ENCODE measurements at regions not wholly inside any gene's neighbourhood (a gene's known extent, or its start where the extent isn't known, plus 50 kb on each side); places are given as distances from the start of the nearest gene placed in this dataset.
"Not testable (repeated sequence)": the region's sequence is repeated elsewhere in the genome, so short reads cannot be mapped to it uniquely, and the experiment has no call there.

DNA sequence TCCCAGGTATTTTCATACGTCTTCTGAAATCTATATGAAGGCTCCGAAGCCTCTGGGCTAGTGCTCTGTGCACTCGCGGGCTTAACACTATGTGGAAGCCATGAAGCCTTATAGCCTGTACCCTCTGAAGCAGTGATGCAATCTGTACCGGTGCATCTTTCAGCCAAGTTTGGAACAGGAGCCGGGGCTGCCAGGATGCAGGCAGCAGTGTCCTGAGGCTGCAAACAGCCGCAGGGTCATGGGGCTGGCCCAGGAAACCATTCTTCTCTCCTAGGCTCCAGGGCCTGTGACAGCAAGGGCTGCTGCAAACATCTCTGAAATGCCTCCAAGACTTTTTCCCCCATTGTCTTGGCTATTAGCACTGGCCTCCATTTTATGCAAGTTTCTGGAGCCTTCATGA lies 279.6 kb downstream of the POTED start:
- H3K27ac ChIP-seq; H3K4me1 ChIP-seq; H3K36me3 ChIP-seq; H3K9me3 ChIP-seq; intact Hi-C loops (cut with DNase I; ENCODE audit: low total_unique reads); H3K27me3 ChIP-seq; H3K4me3 ChIP-seq; DNase-seq (ENCODE audit: low spot score in 2 of 2): not testable (repeated sequence)

DNA sequence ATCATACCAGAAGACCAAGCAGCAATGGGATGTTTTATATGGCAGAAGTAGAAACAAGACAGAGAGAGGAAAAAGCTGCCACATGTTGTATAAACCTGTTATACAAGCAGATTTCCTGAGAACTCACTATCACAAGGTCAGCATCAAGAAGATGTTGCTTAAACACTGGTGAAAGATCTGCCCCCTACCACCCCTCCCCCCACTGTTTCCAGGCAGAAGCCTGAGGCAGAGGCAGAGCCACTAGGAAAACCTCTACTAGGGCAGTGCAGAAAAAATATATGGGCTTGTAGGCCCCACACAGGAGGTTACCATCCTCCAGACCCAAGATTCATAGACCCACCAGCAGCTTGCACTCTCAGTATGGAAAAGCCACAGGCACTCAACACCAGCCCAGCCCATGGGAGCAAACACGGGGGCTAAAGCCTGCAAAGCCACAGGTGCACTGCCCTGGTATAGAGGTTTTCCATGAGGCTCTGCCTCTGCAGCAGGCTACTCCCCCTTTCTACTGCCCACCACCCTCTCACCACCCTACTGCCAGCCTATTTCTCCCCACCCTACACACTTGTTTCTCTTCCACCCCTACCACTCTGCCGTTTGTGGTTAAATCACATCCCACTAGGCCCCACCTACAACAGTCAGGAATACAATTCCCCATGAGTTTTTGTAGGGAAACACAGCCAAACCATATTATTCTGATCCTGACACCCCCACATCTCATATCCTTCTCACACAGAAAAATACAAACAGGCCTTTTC lies 274.2 kb downstream of the POTED start:
- peak overlapping the region in 1 of 2 donors; percentile 81 for H3K27ac ChIP-seq
- H3K9me3 ChIP-seq; H3K36me3 ChIP-seq; intact Hi-C loops (cut with DNase I; ENCODE audit: low total_unique reads); H3K4me3 ChIP-seq; DNase-seq (ENCODE audit: low spot score in 2 of 2); H3K27me3 ChIP-seq; H3K4me1 ChIP-seq: not testable (repeated sequence)

DNA sequence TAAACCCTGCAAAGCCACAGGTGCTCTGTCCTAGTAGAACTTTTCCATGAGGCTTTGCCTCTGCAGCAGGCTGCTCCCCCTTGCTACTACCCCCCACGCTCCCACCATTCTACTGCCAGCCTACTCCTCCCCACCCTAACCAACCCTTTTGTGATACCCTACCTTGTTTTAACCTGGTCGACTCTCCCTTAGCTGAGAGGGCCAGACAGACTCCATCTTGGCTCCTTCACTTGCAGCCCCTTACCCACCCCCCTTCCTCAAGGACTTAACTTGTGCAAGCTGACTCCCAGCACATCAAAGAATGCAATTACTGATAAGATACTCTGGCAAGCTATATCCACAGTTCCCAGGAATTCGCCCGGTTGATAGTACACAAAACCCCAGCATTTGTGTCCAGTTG lies 267.9 kb downstream of the POTED start:
- H3K4me3 ChIP-seq, H3K9me3 ChIP-seq: not testable (repeated sequence)
- intact Hi-C loops (cut with DNase I; ENCODE audit: low total_unique reads), result loop anchor here (5.0 kb wide), 1 partner anchor 340 kb away; the partner anchor contains the start of gene RBM11

DNA sequence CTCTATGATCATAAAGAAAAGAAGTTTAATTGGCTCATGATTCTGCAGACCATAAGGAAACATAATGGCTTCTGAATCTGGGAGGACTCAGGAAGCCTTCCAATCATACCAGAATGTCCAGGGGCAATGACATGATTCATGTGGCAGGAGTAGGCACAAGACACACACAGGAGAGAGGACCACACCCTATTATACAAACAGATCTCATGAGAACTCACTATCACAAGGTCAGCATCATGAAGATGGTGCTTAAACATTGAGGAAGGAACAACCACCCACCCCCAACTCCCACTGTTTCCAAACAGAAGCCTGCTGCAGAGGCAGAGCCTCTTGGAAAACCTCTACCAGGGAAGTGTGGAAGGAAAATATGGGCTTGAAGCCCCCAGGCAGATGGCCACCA lies 267.4 kb downstream of the POTED start:
- intact Hi-C loops (cut with DNase I; ENCODE audit: low total_unique reads), result loop anchor here (5.0 kb wide), 1 partner anchor 340 kb away; the partner anchor contains the start of gene RBM11

More for the DNA sequence above, 267.9 kb downstream of the POTED start:
- not testable (repeated sequence) for H3K36me3 ChIP-seq; H3K27ac ChIP-seq; H3K27me3 ChIP-seq; DNase-seq (ENCODE audit: low spot score in 2 of 2); H3K4me1 ChIP-seq

DNA sequence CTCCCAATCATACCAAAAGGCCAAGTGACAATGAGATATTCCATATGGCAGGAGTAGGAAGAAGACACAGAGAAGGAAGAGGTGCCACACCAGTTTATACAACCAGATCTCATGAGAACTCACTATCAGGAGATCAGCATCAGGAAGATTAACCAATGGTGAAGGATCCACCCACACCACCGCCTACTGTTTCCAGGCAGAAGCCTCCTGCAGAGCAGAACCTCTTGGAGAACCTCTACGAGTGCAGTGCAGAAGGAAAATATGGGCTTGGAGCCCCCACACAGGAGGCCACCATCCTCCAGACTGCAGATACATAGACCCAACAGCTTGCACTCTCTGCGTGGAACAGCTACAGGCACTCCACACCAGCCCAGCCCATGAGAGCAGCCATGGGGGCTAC lies 264.4 kb downstream of the POTED start:
- H3K36me3 ChIP-seq; H3K4me3 ChIP-seq; H3K27ac ChIP-seq; H3K4me1 ChIP-seq; intact Hi-C loops (cut with DNase I; ENCODE audit: low total_unique reads); H3K27me3 ChIP-seq; DNase-seq (ENCODE audit: low spot score in 2 of 2); H3K9me3 ChIP-seq: not testable (repeated sequence)

More for the DNA sequence above, 267.4 kb downstream of the POTED start:
- H3K4me1 ChIP-seq; H3K36me3 ChIP-seq; DNase-seq (ENCODE audit: low spot score in 2 of 2); H3K27me3 ChIP-seq; H3K9me3 ChIP-seq; H3K27ac ChIP-seq; H3K4me3 ChIP-seq: not testable (repeated sequence)

DNA sequence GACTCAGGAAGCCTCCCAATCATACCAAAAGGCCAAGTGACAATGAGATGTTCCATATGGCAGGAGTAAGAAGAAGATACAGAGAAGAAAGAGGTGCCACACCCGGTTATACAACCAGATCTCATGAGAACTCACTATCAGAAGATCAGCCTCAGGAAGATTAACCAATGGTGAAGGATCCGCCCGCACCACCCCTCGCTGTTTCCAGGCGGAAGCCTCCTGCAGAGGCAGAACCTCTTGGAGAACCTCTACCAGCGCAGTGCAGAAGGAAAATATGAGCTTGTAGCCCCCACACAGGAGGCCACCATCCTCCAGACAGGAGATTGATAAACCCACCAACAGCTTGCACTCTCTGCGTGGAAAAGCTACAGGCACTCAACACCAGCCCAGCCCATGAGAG lies 245.1 kb downstream of the POTED start:
- Histone ChIP-seq H3K4me1 (no peaks in the 10 kb centered on the region), H3K27me3 (no peaks in the 10 kb centered on the region), H3K9me3 (no peaks in the 10 kb centered on the region), H3K27ac (no peak overlapping the region), H3K4me3 (no peak overlapping the region), H3K36me3 (no peaks in the 10 kb centered on the region)
- no peak for DNase-seq (ENCODE audit: low spot score in 2 of 2)
- intact Hi-C loops (cut with DNase I; ENCODE audit: low total_unique reads), result no loop called here
- no peak for TF ChIP-seq POLR2AphosphoS5 (IDR thresholded peaks at IDR 0.05)
- no peak for TF ChIP-seq POLR2A (IDR thresholded peaks at IDR 0.05)
- TF ChIP-seq, protein P1, sequence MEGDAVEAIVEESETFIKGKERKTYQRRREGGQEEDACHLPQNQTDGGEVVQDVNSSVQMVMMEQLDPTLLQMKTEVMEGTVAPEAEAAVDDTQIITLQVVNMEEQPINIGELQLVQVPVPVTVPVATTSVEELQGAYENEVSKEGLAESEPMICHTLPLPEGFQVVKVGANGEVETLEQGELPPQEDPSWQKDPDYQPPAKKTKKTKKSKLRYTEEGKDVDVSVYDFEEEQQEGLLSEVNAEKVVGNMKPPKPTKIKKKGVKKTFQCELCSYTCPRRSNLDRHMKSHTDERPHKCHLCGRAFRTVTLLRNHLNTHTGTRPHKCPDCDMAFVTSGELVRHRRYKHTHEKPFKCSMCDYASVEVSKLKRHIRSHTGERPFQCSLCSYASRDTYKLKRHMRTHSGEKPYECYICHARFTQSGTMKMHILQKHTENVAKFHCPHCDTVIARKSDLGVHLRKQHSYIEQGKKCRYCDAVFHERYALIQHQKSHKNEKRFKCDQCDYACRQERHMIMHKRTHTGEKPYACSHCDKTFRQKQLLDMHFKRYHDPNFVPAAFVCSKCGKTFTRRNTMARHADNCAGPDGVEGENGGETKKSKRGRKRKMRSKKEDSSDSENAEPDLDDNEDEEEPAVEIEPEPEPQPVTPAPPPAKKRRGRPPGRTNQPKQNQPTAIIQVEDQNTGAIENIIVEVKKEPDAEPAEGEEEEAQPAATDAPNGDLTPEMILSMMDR (IDR thresholded peaks at IDR 0.05), result no peak

DNA sequence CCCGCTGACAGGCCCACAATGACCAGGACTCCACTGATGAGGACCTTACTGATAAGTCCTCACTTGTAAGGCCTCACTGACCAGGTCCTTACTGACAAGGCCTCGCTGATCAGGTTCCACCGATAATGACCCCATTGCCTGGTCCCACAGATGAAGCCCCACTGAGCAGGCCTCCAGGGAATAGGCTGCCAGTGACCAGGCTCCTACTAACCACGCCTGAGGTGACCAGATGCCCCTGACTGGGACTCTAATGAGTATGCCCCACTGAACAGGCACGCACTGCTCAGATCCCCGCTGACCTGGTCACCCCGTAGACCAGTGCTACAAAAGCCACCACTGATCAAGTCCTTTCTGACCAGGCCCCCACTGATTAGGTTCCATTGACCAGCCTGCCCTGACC lies 241.2 kb downstream of the POTED start:
- H3K9me3 ChIP-seq; H3K36me3 ChIP-seq; H3K27me3 ChIP-seq; H3K27ac ChIP-seq; intact Hi-C loops (cut with DNase I; ENCODE audit: low total_unique reads); H3K4me3 ChIP-seq; H3K4me1 ChIP-seq; DNase-seq (ENCODE audit: low spot score in 2 of 2): not testable (repeated sequence)

DNA sequence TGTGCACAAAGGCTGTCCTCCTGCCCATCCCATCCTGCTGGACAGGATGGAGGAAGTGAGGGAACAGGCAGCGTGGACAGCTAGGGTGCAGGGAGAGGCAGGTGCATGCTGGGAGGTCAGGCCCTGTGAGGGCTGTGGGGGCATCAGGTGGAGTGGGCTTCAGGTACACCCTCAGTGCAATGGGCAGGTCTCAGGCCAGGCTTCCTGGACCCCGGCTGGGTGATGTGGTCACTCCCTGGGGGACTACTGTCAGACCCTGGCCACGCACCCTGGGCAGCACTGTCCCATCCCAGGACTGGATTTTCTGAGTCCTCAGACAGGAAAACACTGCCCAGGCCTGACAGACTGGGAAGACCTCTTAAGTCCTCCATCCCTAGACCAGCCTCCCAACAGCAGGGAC lies 239.9 kb downstream of the POTED start:
- DNase-seq (ENCODE audit: low spot score in 2 of 2); H3K4me1 ChIP-seq; H3K36me3 ChIP-seq; H3K27me3 ChIP-seq; intact Hi-C loops (cut with DNase I; ENCODE audit: low total_unique reads); H3K27ac ChIP-seq; H3K4me3 ChIP-seq; H3K9me3 ChIP-seq: not testable (repeated sequence)

DNA sequence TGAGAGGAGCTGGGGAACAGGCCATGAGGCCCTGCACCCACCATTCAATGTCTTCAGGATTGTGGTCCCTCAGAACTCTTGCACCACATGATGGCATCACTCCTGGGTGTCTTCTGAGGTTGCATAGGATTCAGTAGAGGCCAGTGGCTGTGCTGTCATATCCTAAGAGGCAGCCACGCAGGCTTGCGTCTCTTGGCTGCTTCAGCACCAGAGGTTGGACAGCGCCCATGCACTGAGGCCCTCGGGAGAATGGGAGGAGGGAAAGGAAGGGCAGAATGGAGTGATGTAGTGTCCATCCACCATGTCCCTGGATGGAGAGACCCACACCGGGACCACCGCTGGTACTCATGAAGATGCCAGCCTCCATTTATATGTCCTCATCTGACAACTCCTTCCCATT lies 237.1 kb downstream of the POTED start:
- DNase-seq (ENCODE audit: low spot score in 2 of 2); H3K9me3 ChIP-seq; H3K27me3 ChIP-seq; intact Hi-C loops (cut with DNase I; ENCODE audit: low total_unique reads); H3K27ac ChIP-seq; H3K36me3 ChIP-seq; H3K4me1 ChIP-seq; H3K4me3 ChIP-seq: not testable (repeated sequence)

DNA sequence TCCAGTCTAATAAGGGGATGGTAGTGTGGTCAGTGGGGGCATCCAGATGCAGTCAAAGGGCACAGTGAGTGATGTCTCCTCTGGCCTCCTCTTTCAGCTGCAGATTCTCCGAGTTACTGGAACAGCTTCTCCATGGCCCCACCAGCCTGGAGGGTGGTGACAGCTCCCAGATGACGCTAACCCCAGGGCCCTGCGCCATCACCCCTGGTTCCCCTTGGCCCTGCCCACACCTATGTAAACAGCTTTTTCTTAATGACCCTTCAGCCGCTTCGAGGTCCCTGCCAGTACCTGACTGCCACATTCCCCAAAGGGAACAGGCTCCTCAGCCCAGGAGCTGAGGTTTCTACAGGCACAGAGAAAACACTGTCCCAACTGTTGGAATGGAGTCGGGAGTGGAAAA lies 235.0 kb downstream of the POTED start:
- H3K9me3 ChIP-seq; H3K4me3 ChIP-seq; H3K4me1 ChIP-seq; intact Hi-C loops (cut with DNase I; ENCODE audit: low total_unique reads); H3K36me3 ChIP-seq; H3K27me3 ChIP-seq; H3K27ac ChIP-seq; DNase-seq (ENCODE audit: low spot score in 2 of 2): not testable (repeated sequence)

DNA sequence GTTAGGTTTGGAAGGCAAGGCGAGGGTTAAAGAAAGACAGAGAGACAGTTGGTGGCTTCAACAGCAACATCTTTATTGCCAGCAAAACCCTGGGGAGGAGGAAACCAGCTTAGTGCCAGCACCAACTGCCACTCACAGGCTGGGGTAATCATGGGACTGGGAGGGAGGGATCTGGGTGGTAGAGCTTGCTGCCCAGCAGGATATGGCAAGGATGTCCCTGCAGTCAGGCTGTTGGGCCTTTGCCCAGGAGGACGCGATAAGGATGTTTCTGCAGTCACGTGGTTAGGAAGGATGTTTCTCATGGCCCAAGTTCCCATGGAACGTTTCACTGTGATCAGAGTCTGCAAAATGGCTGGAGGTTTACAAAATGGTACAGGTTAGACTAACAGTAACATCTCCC lies 233.5 kb downstream of the POTED start:
- DNase-seq (ENCODE audit: low spot score in 2 of 2); H3K4me1 ChIP-seq; intact Hi-C loops (cut with DNase I; ENCODE audit: low total_unique reads); H3K27me3 ChIP-seq; H3K27ac ChIP-seq; H3K4me3 ChIP-seq; H3K36me3 ChIP-seq: not testable (repeated sequence)
- H3K9me3 ChIP-seq, result peaks cover 0 to 12% of the 10 kb centered on the region in 2 donors

DNA sequence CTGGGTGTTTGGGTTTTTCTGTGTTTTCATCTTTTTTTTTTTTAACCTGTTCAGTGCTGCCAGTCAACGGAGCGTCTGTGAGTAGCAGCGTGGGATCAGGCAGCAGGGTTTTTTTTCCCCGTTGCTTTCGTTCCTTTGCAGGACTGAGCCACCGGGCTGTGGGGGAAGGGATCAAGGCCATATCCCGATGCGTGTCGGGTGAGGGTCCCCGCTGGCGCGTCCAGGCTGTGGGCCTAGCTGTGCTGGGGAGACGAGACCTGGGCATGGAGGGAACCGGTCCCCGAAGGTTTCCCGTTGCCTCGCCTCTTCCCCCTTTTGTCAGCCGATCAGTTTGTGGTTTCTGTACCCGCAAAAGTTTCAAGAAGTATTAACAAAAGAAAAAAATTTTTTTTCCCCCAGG lies 218.1 kb downstream of the POTED start:
- H3K36me3 ChIP-seq; H3K27ac ChIP-seq; DNase-seq (ENCODE audit: low spot score in 2 of 2); H3K9me3 ChIP-seq; H3K27me3 ChIP-seq; intact Hi-C loops (cut with DNase I; ENCODE audit: low total_unique reads); H3K4me3 ChIP-seq; H3K4me1 ChIP-seq: not testable (repeated sequence)

Data from breast epithelium (tissue), 4 donors.